ENCODE measurements at regions not wholly inside any gene's neighbourhood (a gene's known extent, or its start where the extent isn't known, plus 50 kb on each side); places are given as distances from the start of the nearest gene placed in this dataset.
A peak's percentile ranks its signal among the peaks of the same experiment; 100 is the strongest.
"Not testable (repeated sequence)": the region's sequence is repeated elsewhere in the genome, so short reads cannot be mapped to it uniquely, and the experiment has no call there.

- DNase-seq (ENCODE audit: low read depth) = no peak
Measured at GRCh38 chr5:54821445-54822323, 163.7 kb downstream of the ESM1 start.

- no peak for DNase-seq (ENCODE audit: low read depth)
Measured at GRCh38 chr5:54820346-54821134, 164.9 kb downstream of the ESM1 start.

GRCh38 chr5:54807421-54807820 is 178.0 kb downstream of the ESM1 start:
- DNase-seq (ENCODE audit: low read depth) = no peak

DNA sequence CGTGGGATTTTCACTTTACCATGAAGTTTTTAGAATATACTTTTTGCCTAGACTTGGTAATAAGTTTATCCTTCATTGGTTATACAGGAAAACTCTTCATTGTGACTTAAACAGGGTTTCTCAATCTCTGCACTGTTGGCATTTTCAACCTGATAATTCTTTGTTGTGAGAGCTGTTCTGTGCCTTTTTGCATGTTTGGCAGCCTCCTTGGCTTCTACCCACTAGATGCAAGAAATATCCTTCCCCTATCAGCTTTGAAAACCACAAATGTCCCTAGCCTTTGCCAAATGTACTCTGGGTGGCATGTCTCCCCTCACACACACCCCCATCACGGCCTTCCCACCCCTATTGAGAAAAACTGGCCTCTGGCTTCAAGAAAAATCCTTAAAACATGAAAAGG is 180.9 kb downstream of the ESM1 start:
- no peak for DNase-seq (ENCODE audit: low read depth)

- DNase-seq (ENCODE audit: low read depth) = no peak
Measured at GRCh38 chr5:54804086-54804485, 181.3 kb downstream of the ESM1 start.

- DNase-seq (ENCODE audit: low read depth) = no peak
Measured at GRCh38 chr5:54803471-54804011, 181.9 kb downstream of the ESM1 start.

DNA sequence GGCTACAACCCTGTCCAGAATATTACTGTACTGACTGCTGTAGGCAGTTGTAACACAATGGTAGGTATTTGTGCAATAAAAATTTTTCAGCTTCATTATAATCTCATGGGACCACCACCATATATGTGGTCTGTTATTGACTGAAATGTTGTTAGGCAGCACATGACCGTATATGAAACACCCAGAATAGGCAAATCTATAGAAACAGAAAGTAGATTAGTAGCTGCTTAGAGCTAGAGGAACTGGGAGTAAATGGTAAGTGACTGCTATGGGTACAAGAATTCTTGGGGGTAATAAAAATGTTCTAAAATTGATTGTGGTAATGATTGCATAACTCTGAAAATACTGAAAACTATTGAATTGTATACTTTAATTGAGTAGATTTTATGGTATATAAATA is 185.7 kb downstream of the ESM1 start:
- DNase-seq (ENCODE audit: low read depth) = no peak

DNA sequence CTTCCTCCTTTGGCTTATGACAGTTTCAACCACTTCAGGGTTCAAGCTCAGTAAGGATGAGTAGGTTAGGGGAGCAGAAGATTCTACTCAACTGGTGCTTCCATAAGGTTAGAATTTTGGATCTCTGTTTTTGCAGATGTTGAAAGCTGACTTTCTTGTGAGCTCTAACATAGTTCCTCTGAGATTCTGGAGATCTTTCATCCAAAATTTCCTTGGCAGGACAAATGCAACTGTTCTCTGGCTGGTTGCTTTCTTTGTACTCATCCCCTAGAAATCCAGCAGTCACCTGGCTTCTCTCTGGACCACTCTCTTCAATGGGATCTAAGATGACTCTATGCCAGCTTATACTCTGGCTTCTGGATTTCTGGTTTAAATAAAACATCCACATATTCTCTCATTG is 189.6 kb downstream of the ESM1 start:
- no peak for DNase-seq (ENCODE audit: low read depth)

DNA sequence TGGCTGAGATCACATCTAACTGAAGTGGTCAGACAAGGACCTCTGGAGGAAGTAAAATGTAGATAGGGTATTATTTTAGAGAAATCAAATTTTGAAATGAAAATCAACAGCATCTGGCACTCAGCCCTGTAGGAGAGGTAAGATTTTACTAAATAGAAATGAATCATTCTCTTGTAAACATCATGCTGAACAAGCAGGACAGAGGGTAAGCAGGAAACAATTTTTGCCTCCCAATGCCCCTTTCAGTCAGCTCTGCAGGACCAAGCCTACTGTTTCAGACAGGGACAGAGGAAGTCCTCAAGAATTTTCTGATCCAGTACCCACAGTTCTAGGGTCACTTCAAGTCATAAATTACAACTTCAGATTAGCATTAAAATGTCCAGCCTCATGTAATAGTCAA is 190.1 kb downstream of the ESM1 start:
- DNase-seq (ENCODE audit: low read depth) = no peak

GRCh38 chr5:54794135-54794975 is 191.0 kb downstream of the ESM1 start:
- no peak for DNase-seq (ENCODE audit: low read depth)

- no peak for DNase-seq (ENCODE audit: low read depth)
Measured at GRCh38 chr5:54793468-54794134, 191.8 kb downstream of the ESM1 start.

- no peak for DNase-seq (ENCODE audit: low read depth)
Measured at GRCh38 chr5:54792611-54793404, 192.6 kb downstream of the ESM1 start.

GRCh38 chr5:54787910-54788309 is 197.5 kb downstream of the ESM1 start:
- DNase-seq (ENCODE audit: low read depth) = not testable (repeated sequence)

DNA sequence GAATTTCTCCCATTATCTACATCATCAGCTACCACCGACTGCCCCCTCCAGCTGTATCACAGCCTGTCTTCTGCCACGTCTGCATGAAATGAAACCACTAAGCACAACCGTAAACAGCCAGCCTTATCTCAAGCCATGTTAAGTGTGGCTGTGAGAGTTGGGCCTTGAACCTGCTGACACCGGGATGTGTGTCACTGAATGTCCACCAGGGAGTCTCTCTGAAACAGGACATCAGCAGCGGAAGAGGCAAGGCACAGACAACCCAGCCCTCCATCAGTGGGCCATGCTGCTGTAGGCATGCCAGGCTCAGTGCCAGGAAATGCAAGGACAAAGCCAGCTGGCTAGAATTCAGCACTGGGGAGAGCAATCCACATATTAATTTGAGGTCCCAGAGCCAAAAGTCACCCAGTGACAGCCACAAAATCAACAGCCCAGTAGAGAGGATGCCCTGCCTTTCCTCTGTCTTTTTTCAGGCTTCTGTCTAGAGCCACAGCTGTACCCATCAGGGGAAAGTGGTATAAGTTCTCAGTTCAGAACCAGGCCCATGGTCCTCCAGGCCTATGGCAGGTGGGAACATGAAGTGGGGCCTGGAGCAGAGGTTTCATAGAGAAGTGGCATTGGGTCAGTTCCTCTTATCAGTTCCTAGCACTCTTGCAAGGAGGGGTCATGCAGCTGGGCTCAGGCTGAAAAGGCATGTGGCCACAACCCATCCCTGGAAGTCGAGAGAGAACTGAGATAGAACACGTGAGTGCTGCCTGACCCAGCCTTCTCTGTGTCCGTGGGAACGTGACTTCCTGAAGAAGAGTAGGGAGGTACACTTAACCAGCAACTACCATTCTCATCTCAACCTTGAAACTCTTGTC is 199.4 kb downstream of the ESM1 start:
- no peak for DNase-seq (ENCODE audit: low read depth)

GRCh38 chr5:54778783-54779182 is 206.6 kb downstream of the ESM1 start:
- DNase-seq (ENCODE audit: low read depth) = no peak

GRCh38 chr5:54775645-54776044 is 209.7 kb downstream of the ESM1 start:
- DNase-seq (ENCODE audit: low read depth) = no peak

- DNase-seq (ENCODE audit: low read depth) = peak; percentile 39
Measured at GRCh38 chr5:54774281-54775170, 210.9 kb downstream of the ESM1 start.

GRCh38 chr5:54772684-54773083 is 212.7 kb downstream of the ESM1 start:
- DNase-seq (ENCODE audit: low read depth) = no peak

DNA sequence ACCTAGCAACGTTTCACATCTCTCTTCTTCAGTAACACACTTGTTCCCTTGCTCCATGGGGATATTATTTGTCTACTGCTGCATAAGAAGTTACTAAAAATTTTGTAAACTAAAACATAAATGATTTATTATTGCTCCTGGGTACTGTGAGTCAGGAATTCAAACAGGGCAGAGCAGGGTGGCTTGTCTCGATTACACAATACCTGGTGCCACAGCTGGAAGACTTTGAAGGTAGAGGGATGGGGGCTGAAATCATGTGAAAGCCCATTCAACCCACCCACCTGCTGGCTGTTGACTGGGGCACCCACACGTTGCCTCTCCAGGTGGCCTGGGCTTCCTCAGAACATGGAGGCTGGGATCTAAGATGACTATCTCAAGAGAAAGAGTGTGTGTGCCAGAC is 213.2 kb downstream of the ESM1 start:
- DNase-seq (ENCODE audit: low read depth) = no peak

All from GM04504 (cell line).